Activated CD4-positive, CD25-positive, alpha-beta regulatory T cell treated with anti-CD3 and anti-CD28 coated beads, Interleukin-2, amount 50 U/mL, for 16 hours (primary cell): ENCODE measurements at regions not wholly inside any gene's neighbourhood (a gene's known extent, or its start where the extent isn't known, plus 50 kb on each side); places are given as distances from the start of the nearest gene placed in this dataset.

Experiments
- DNase-seq: peaks from one replicate; pipeline ENCODE4 v3.0.0-alpha.2; 2020; ENCODE audit warnings: low read depth, low spot score

- DNase-seq, result no peak
These were observed 168.4 kb upstream of the EDNRA start for GRCh38 chr4:147312376-147313046.

GRCh38 chr4:147313108-147313507, 167.8 kb upstream of the EDNRA start:
- no peak for DNase-seq

- DNase-seq, result no peak
These were observed 162.3 kb upstream of the EDNRA start for GRCh38 chr4:147318586-147318985.

GRCh38 chr4:147325571-147325981, 155.3 kb upstream of the EDNRA start:
- no peak for DNase-seq

GRCh38 chr4:147326591-147326990, 154.3 kb upstream of the EDNRA start:
- no peak for DNase-seq

GRCh38 chr4:147327322-147327721, 153.6 kb upstream of the EDNRA start:
- no peak for DNase-seq

GRCh38 chr4:147328189-147328588, 152.7 kb upstream of the EDNRA start:
- DNase-seq, result no peak

GRCh38 chr4:147328756-147329446, 152.0 kb upstream of the EDNRA start:
- no peak for DNase-seq

GRCh38 chr4:147332091-147332490, 148.8 kb upstream of the EDNRA start:
- no peak for DNase-seq

- no peak for DNase-seq
These were observed 146.4 kb upstream of the EDNRA start for GRCh38 chr4:147334478-147334877.

- no peak for DNase-seq
These were observed 145.7 kb upstream of the EDNRA start for GRCh38 chr4:147335183-147335582.

- no peak for DNase-seq
These were observed 144.6 kb upstream of the EDNRA start for GRCh38 chr4:147336252-147336651.

GRCh38 chr4:147339100-147339499, 141.8 kb upstream of the EDNRA start:
- DNase-seq, result no peak

- DNase-seq, result no peak
These were observed 140.8 kb upstream of the EDNRA start for GRCh38 chr4:147340111-147340510.

GRCh38 chr4:147340591-147341120, 140.2 kb upstream of the EDNRA start:
- DNase-seq, result no peak

- DNase-seq, result no peak
These were observed 137.2 kb upstream of the EDNRA start for GRCh38 chr4:147343692-147344091.

- DNase-seq, result no peak
These were observed 135.2 kb upstream of the EDNRA start for GRCh38 chr4:147345662-147346061.

GRCh38 chr4:147347217-147347616, 133.7 kb upstream of the EDNRA start:
- no peak for DNase-seq

GRCh38 chr4:147349193-147349592, 131.7 kb upstream of the EDNRA start:
- DNase-seq, result no peak

- no peak for DNase-seq
These were observed 129.7 kb upstream of the EDNRA start for GRCh38 chr4:147351083-147351787.

GRCh38 chr4:147354237-147354636, 126.7 kb upstream of the EDNRA start:
- DNase-seq, result no peak

GRCh38 chr4:147355032-147355656, 125.8 kb upstream of the EDNRA start:
- DNase-seq, result no peak
